ENCODE measurements at regions not wholly inside any gene's neighbourhood (a gene's known extent, or its start where the extent isn't known, plus 50 kb on each side); places are given as distances from the start of the nearest gene placed in this dataset.

GRCh38 chr12:131372706-131373195 lies 338.1 kb upstream of the SFSWAP start:
- H3K27ac ChIP-seq = no peak overlapping the region
- no peaks in the 10 kb centered on the region for H3K36me3 ChIP-seq
- no peaks in the 10 kb centered on the region for H3K9me3 ChIP-seq
- no peak for TF ChIP-seq CTCF (IDR thresholded peaks at IDR 0.05)
- H3K4me1 ChIP-seq (ENCODE audit: control insufficient read depth in 1 of 2, low read depth in 2 of 2) = no peaks in the 10 kb centered on the region
- ATAC-seq (ENCODE audit: insufficient number of reproducible peaks, low FRiP score, low read depth) (no peak), DNase-seq (ENCODE audit: low spot score) (no peak)
- no peak overlapping the region for H3K4me3 ChIP-seq
- H3K27me3 ChIP-seq (replicated peaks; ENCODE audit: insufficient read depth) = no peaks in the 10 kb centered on the region

GRCh38 chr12:131375261-131375971 lies 335.5 kb upstream of the SFSWAP start:
- H3K27me3 ChIP-seq (replicated peaks; ENCODE audit: insufficient read depth) = no peaks in the 10 kb centered on the region
- DNase-seq (ENCODE audit: low spot score) (no peak), ATAC-seq (ENCODE audit: insufficient number of reproducible peaks, low FRiP score, low read depth) (no peak)
- H3K27ac ChIP-seq = no peak overlapping the region
- H3K36me3 ChIP-seq = no peaks in the 10 kb centered on the region
- no peaks in the 10 kb centered on the region for H3K9me3 ChIP-seq
- no peak overlapping the region for H3K4me3 ChIP-seq
- no peak for TF ChIP-seq CTCF (IDR thresholded peaks at IDR 0.05)
- no peaks in the 10 kb centered on the region for H3K4me1 ChIP-seq (ENCODE audit: control insufficient read depth in 1 of 2, low read depth in 2 of 2)

GRCh38 chr12:131375972-131376345 lies 334.9 kb upstream of the SFSWAP start:
- H3K27me3 ChIP-seq (replicated peaks; ENCODE audit: insufficient read depth) = no peaks in the 10 kb centered on the region
- DNase-seq (ENCODE audit: low spot score) (no peak), ATAC-seq (ENCODE audit: insufficient number of reproducible peaks, low FRiP score, low read depth) (no peak)
- H3K9me3 ChIP-seq = no peaks in the 10 kb centered on the region
- H3K4me3 ChIP-seq = no peak overlapping the region
- H3K4me1 ChIP-seq (ENCODE audit: control insufficient read depth in 1 of 2, low read depth in 2 of 2) = no peaks in the 10 kb centered on the region
- no peaks in the 10 kb centered on the region for H3K36me3 ChIP-seq
- no peak overlapping the region for H3K27ac ChIP-seq
- no peak for TF ChIP-seq CTCF (IDR thresholded peaks at IDR 0.05)

GRCh38 chr12:131378176-131378842 lies 332.6 kb upstream of the SFSWAP start:
- DNase-seq (ENCODE audit: low spot score) (no peak), ATAC-seq (ENCODE audit: insufficient number of reproducible peaks, low FRiP score, low read depth) (no peak)
- no peaks in the 10 kb centered on the region for H3K4me1 ChIP-seq (ENCODE audit: control insufficient read depth in 1 of 2, low read depth in 2 of 2)
- no peak overlapping the region for H3K4me3 ChIP-seq
- no peak overlapping the region for H3K27ac ChIP-seq
- no peaks in the 10 kb centered on the region for H3K36me3 ChIP-seq
- no peaks in the 10 kb centered on the region for H3K27me3 ChIP-seq (replicated peaks; ENCODE audit: insufficient read depth)
- TF ChIP-seq CTCF (IDR thresholded peaks at IDR 0.05) = no peak
- H3K9me3 ChIP-seq = no peaks in the 10 kb centered on the region

GRCh38 chr12:131378861-131379665 lies 331.8 kb upstream of the SFSWAP start:
- no peaks in the 10 kb centered on the region for H3K36me3 ChIP-seq
- no peaks in the 10 kb centered on the region for H3K4me1 ChIP-seq (ENCODE audit: control insufficient read depth in 1 of 2, low read depth in 2 of 2)
- no peak for ATAC-seq (ENCODE audit: insufficient number of reproducible peaks, low FRiP score, low read depth)
- no peak overlapping the region for H3K4me3 ChIP-seq
- no peaks in the 10 kb centered on the region for H3K9me3 ChIP-seq
- TF ChIP-seq CTCF (IDR thresholded peaks at IDR 0.05) = no peak
- no peak overlapping the region for H3K27ac ChIP-seq
- no peaks in the 10 kb centered on the region for H3K27me3 ChIP-seq (replicated peaks; ENCODE audit: insufficient read depth)
- DNase-seq (ENCODE audit: low spot score) = no peak

All from thoracic aorta (tissue), 2 donors.